ENCODE measurements at regions not wholly inside any gene's neighbourhood (a gene's known extent, or its start where the extent isn't known, plus 50 kb on each side); places are given as distances from the start of the nearest gene placed in this dataset.

- TF ChIP-seq, protein P1, sequence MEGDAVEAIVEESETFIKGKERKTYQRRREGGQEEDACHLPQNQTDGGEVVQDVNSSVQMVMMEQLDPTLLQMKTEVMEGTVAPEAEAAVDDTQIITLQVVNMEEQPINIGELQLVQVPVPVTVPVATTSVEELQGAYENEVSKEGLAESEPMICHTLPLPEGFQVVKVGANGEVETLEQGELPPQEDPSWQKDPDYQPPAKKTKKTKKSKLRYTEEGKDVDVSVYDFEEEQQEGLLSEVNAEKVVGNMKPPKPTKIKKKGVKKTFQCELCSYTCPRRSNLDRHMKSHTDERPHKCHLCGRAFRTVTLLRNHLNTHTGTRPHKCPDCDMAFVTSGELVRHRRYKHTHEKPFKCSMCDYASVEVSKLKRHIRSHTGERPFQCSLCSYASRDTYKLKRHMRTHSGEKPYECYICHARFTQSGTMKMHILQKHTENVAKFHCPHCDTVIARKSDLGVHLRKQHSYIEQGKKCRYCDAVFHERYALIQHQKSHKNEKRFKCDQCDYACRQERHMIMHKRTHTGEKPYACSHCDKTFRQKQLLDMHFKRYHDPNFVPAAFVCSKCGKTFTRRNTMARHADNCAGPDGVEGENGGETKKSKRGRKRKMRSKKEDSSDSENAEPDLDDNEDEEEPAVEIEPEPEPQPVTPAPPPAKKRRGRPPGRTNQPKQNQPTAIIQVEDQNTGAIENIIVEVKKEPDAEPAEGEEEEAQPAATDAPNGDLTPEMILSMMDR (IDR thresholded peaks at IDR 0.05; ENCODE audit: low read depth, low read length, poor library complexity, severe bottlenecking): no peak
- TF ChIP-seq EZH2phosphoT487 (IDR thresholded peaks at IDR 0.05; ENCODE audit: borderline replicate concordance, low read length): no peak
Observed at GRCh38 chr18:77815666-77816338, 566.2 kb downstream of the GALR1 start.
